ENCODE measurements at regions not wholly inside any gene's neighbourhood (a gene's known extent, or its start where the extent isn't known, plus 50 kb on each side); places are given as distances from the start of the nearest gene placed in this dataset.
"Not testable (repeated sequence)": the region's sequence is repeated elsewhere in the genome, so short reads cannot be mapped to it uniquely, and the experiment has no call there.

GRCh38 chr21:28851645-28852044 lies 141.0 kb downstream of the LTN1 start:
- DNase-seq (ENCODE audit: low spot score in 2 of 2, unreplicated experiment in 2 of 2), result no peak
- Mint-ChIP-seq H3K27me3 (ENCODE audit: low read depth) (peaks cover 2% of the 10 kb centered on the region), H3K4me3 (no peak overlapping the region), H3K36me3 (no peaks in the 10 kb centered on the region), H3K27ac (no peak overlapping the region), H3K4me1 (no peaks in the 10 kb centered on the region), H3K9me3 (peaks cover 2% of the 10 kb centered on the region)
- TF ChIP-seq CTCF (IDR thresholded peaks at IDR 0.05; ENCODE audit: unreplicated experiment), result no peak

- H3K4me1 Mint-ChIP-seq; H3K27me3 Mint-ChIP-seq (ENCODE audit: low read depth); H3K27ac Mint-ChIP-seq; DNase-seq (ENCODE audit: low spot score in 2 of 2, unreplicated experiment in 2 of 2); H3K4me3 Mint-ChIP-seq; H3K36me3 Mint-ChIP-seq: not testable (repeated sequence)
- H3K9me3 Mint-ChIP-seq, result peaks cover 35% of the 10 kb centered on the region
Measured at GRCh38 chr21:28839237-28839636, 153.4 kb downstream of the LTN1 start.

GRCh38 chr21:28837426-28837825 lies 155.3 kb downstream of the LTN1 start:
- H3K4me1 Mint-ChIP-seq; H3K27ac Mint-ChIP-seq; H3K4me3 Mint-ChIP-seq; H3K36me3 Mint-ChIP-seq; DNase-seq (ENCODE audit: low spot score in 2 of 2, unreplicated experiment in 2 of 2); H3K27me3 Mint-ChIP-seq (ENCODE audit: low read depth): not testable (repeated sequence)
- peaks cover 31% of the 10 kb centered on the region for H3K9me3 Mint-ChIP-seq

GRCh38 chr21:28836588-28836987 lies 156.1 kb downstream of the LTN1 start:
- not testable (repeated sequence) for H3K27me3 Mint-ChIP-seq (ENCODE audit: low read depth); H3K27ac Mint-ChIP-seq; H3K4me3 Mint-ChIP-seq; H3K36me3 Mint-ChIP-seq; H3K4me1 Mint-ChIP-seq; DNase-seq (ENCODE audit: low spot score in 2 of 2, unreplicated experiment in 2 of 2)
- peaks cover 29% of the 10 kb centered on the region for H3K9me3 Mint-ChIP-seq

- H3K27ac Mint-ChIP-seq, result no peak overlapping the region
- H3K4me3 Mint-ChIP-seq, result no peak overlapping the region
- TF ChIP-seq CTCF (IDR thresholded peaks at IDR 0.05; ENCODE audit: unreplicated experiment), result no peak
- H3K9me3 Mint-ChIP-seq, result peaks cover 21% of the 10 kb centered on the region
- H3K4me1 Mint-ChIP-seq, result peaks cover 4% of the 10 kb centered on the region
- H3K36me3 Mint-ChIP-seq, result peaks cover 1% of the 10 kb centered on the region
- DNase-seq (ENCODE audit: low spot score in 2 of 2, unreplicated experiment in 2 of 2), result no peak
- H3K27me3 Mint-ChIP-seq (ENCODE audit: low read depth), result peaks cover 7% of the 10 kb centered on the region
Measured at GRCh38 chr21:28834335-28835238, 158.1 kb downstream of the LTN1 start.

GRCh38 chr21:28833609-28834008 lies 159.1 kb downstream of the LTN1 start:
- Mint-ChIP-seq H3K4me3 (no peak overlapping the region), H3K36me3 (no peaks in the 10 kb centered on the region), H3K4me1 (peaks cover 6% of the 10 kb centered on the region), H3K9me3 (peaks cover 13% of the 10 kb centered on the region), H3K27me3 (ENCODE audit: low read depth) (peaks cover 8% of the 10 kb centered on the region), H3K27ac (no peak overlapping the region)
- DNase-seq (ENCODE audit: low spot score in 2 of 2, unreplicated experiment in 2 of 2), result no peak
- no peak for TF ChIP-seq CTCF (IDR thresholded peaks at IDR 0.05; ENCODE audit: unreplicated experiment)

GRCh38 chr21:28833182-28833581 lies 159.5 kb downstream of the LTN1 start:
- Mint-ChIP-seq H3K4me1 (peaks cover 8% of the 10 kb centered on the region), H3K9me3 (peaks cover 13% of the 10 kb centered on the region), H3K27ac (no peak overlapping the region), H3K4me3 (no peak overlapping the region), H3K27me3 (ENCODE audit: low read depth) (peaks cover 9% of the 10 kb centered on the region), H3K36me3 (no peaks in the 10 kb centered on the region)
- TF ChIP-seq CTCF (IDR thresholded peaks at IDR 0.05; ENCODE audit: unreplicated experiment), result no peak
- no peak for DNase-seq (ENCODE audit: low spot score in 2 of 2, unreplicated experiment in 2 of 2)

Data from mesothelial cell of epicardium (in vitro differentiated cells).